ENCODE measurements at regions not wholly inside any gene's neighbourhood (a gene's known extent, or its start where the extent isn't known, plus 50 kb on each side); places are given as distances from the start of the nearest gene placed in this dataset.

- H3K36me3 Mint-ChIP-seq (ENCODE audit: insufficient read depth, unreplicated experiment): no peaks in the 10 kb centered on the region
- no peak overlapping the region for H3K4me3 Mint-ChIP-seq (ENCODE audit: unreplicated experiment)
- no peak for DNase-seq
- CTCF ChIA-PET: no interaction called here
- no peak for TF ChIP-seq CTCF (IDR thresholded peaks at IDR 0.05; ENCODE audit: insufficient read depth in 1 of 2, low read depth in 1 of 2, low read length in 1 of 2, severe bottlenecking in 1 of 2, unreplicated experiment in 1 of 2)
- Histone ChIP-seq H3K36me3 (ENCODE audit: control insufficient read depth, insufficient read depth, low read length) (no peaks in the 10 kb centered on the region), H3K27me3 (replicated peaks; ENCODE audit: control insufficient read depth, insufficient read depth, low read length) (no peaks in the 10 kb centered on the region), H3K9me3 (no peaks in the 10 kb centered on the region), H3K4me1 (no peaks in the 10 kb centered on the region), H3K4me3 (ENCODE audit: low read depth, low read length) (no peak overlapping the region)
- H3K27me3 Mint-ChIP-seq (ENCODE audit: insufficient read depth, unreplicated experiment): peaks cover 2% of the 10 kb centered on the region
- H3K9me3 Mint-ChIP-seq (ENCODE audit: unreplicated experiment): no peaks in the 10 kb centered on the region
- H3K27ac Mint-ChIP-seq (ENCODE audit: unreplicated experiment): no peak overlapping the region
- intact Hi-C loops (cut with micrococcal nuclease; ENCODE audit: unreplicated experiment): no loop called here
- no peaks in the 10 kb centered on the region for H3K4me1 Mint-ChIP-seq (ENCODE audit: low read depth, unreplicated experiment)
- POLR2A ChIA-PET: no interaction called here
- BruUV-seq (replicated peaks): no TSS peak
Measured at GRCh38 chr2:142223309-142223708, 92.5 kb upstream of the LRP1B start.

DNA sequence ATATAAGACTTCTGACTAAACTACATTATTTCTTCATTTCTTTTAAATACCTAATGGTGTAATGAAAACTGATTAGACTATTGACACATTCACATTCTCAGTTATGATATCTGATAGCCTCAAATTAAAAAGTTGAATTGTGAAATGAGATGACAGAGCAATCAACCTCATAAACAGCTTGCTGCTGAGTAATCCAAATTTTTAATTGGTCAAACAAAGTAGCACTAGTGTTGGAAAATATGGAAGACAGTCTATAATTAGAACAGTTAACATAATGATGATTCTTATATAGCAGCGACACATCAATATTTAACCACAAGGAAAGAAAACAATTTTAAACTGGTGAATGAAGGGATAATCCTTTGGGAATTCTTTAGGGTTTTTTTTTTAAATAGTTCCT lies 91.9 kb upstream of the LRP1B start:
- BruUV-seq (replicated peaks): no TSS peak
- no peaks in the 10 kb centered on the region for H3K9me3 Mint-ChIP-seq (ENCODE audit: unreplicated experiment)

DNA sequence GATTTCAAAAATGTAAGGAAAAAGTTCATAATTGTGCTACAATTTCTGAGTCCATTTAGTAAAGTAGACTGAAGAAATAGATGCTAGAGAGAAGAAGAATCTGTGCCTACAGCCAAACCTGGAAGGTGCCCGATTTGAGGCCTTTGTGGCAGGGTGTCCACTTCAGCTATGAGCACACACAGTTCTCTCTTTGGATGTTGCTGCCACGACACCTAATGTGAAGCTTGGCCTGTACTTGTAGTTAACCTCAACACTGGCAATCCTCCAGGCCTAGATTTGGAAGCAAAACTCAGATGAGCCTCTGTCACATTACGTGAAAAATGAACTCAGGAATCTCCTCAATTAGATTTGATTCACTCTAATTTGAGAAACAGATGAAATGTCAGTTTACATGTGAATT lies 90.1 kb upstream of the LRP1B start:
- CTCF ChIA-PET: no interaction called here
- no peak overlapping the region for H3K27ac Mint-ChIP-seq (ENCODE audit: unreplicated experiment)

More for the DNA sequence above, 91.9 kb upstream of the LRP1B start:
- Mint-ChIP-seq H3K27me3 (ENCODE audit: insufficient read depth, unreplicated experiment) (peaks cover 2% of the 10 kb centered on the region), H3K36me3 (ENCODE audit: insufficient read depth, unreplicated experiment) (no peaks in the 10 kb centered on the region), H3K27ac (ENCODE audit: unreplicated experiment) (no peak overlapping the region), H3K4me1 (ENCODE audit: low read depth, unreplicated experiment) (no peaks in the 10 kb centered on the region), H3K4me3 (ENCODE audit: unreplicated experiment) (no peak overlapping the region)
- Histone ChIP-seq H3K36me3 (ENCODE audit: control insufficient read depth, insufficient read depth, low read length) (no peaks in the 10 kb centered on the region), H3K4me1 (no peaks in the 10 kb centered on the region), H3K27me3 (replicated peaks; ENCODE audit: control insufficient read depth, insufficient read depth, low read length) (no peaks in the 10 kb centered on the region), H3K9me3 (no peaks in the 10 kb centered on the region), H3K4me3 (ENCODE audit: low read depth, low read length) (no peak overlapping the region)
- ChIA-PET POLR2A (no interaction called here), CTCF (no interaction called here)
- intact Hi-C loops (cut with micrococcal nuclease; ENCODE audit: unreplicated experiment): no loop called here
- DNase-seq: no peak
- no peak for TF ChIP-seq CTCF (IDR thresholded peaks at IDR 0.05; ENCODE audit: insufficient read depth in 1 of 2, low read depth in 1 of 2, low read length in 1 of 2, severe bottlenecking in 1 of 2, unreplicated experiment in 1 of 2)

More for the DNA sequence above, 90.1 kb upstream of the LRP1B start:
- no TSS peak for BruUV-seq (replicated peaks)
- H3K4me1 Mint-ChIP-seq (ENCODE audit: low read depth, unreplicated experiment): no peaks in the 10 kb centered on the region
- H3K4me3 Mint-ChIP-seq (ENCODE audit: unreplicated experiment): no peak overlapping the region
- DNase-seq: no peak
- H3K27me3 Mint-ChIP-seq (ENCODE audit: insufficient read depth, unreplicated experiment): peaks cover 2% of the 10 kb centered on the region
- POLR2A ChIA-PET: no interaction called here
- H3K27me3 ChIP-seq (replicated peaks; ENCODE audit: control insufficient read depth, insufficient read depth, low read length): no peaks in the 10 kb centered on the region
- no peaks in the 10 kb centered on the region for H3K4me1 ChIP-seq
- 0 out of 2 replicates have a peak, but pooled peaks cover 3% of the 10 kb centered on the region for H3K9me3 ChIP-seq
- no peak for TF ChIP-seq CTCF (IDR thresholded peaks at IDR 0.05; ENCODE audit: insufficient read depth in 1 of 2, low read depth in 1 of 2, low read length in 1 of 2, severe bottlenecking in 1 of 2, unreplicated experiment in 1 of 2)
- no peaks in the 10 kb centered on the region for H3K36me3 ChIP-seq (ENCODE audit: control insufficient read depth, insufficient read depth, low read length)
- intact Hi-C loops (cut with micrococcal nuclease; ENCODE audit: unreplicated experiment): no loop called here
- no peaks in the 10 kb centered on the region for H3K9me3 Mint-ChIP-seq (ENCODE audit: unreplicated experiment)
- no peak overlapping the region for H3K4me3 ChIP-seq (ENCODE audit: low read depth, low read length)
- H3K36me3 Mint-ChIP-seq (ENCODE audit: insufficient read depth, unreplicated experiment): no peaks in the 10 kb centered on the region

Data from Caco-2 (cell line).